HFFc6 (cell line): ENCODE measurements at regions not wholly inside any gene's neighbourhood (a gene's known extent, or its start where the extent isn't known, plus 50 kb on each side); places are given as distances from the start of the nearest gene placed in this dataset.

ENCODE experiments used
- DNase-seq: peaks from one replicate; pipeline ENCODE4 v3.0.0-alpha.2; 2018
- H3K27ac Mint-ChIP-seq: 2 replicates; pipeline ENCODE4 v1.8.0; 2020; ENCODE audit warnings: mild to moderate bottlenecking, mixed read lengths
- H3K27me3 Mint-ChIP-seq: 2 replicates; pipeline ENCODE4 v1.8.0; 2021; ENCODE audit warnings: mild to moderate bottlenecking, moderate library complexity, mixed read lengths; ENCODE audit not compliant: insufficient read depth
- H3K36me3 Mint-ChIP-seq: 2 replicates; pipeline ENCODE4 v1.8.0; 2021; ENCODE audit warnings: low read depth, mixed read lengths
- H3K4me1 Mint-ChIP-seq: 2 replicates; pipeline ENCODE4 v1.8.0; 2020; ENCODE audit warnings: low read depth, mixed read lengths
- H3K4me3 Mint-ChIP-seq: 2 replicates; pipeline ENCODE4 v1.8.0; 2020; ENCODE audit warnings: mild to moderate bottlenecking, moderate library complexity, mixed read lengths
- H3K9me3 Mint-ChIP-seq: 2 replicates; pipeline ENCODE4 v1.8.0; 2020; ENCODE audit warnings: mild to moderate bottlenecking, mixed read lengths
- TF ChIP-seq, protein P1 (sequence below): fragments of 200-600 bp; sonication (generic); IDR thresholded peaks from 2 replicates; pipeline ENCODE4 v1.5.0; 2021; ENCODE audit warnings: antibody characterized with exemption, mild to moderate bottlenecking

GRCh38 chr9:7508516-7508915 lies 291.1 kb downstream of the DMAC1 start:
- no peaks in the 10 kb centered on the region for H3K4me1 Mint-ChIP-seq
- no peaks in the 10 kb centered on the region for H3K27me3 Mint-ChIP-seq
- no peak for DNase-seq
- no peaks in the 10 kb centered on the region for H3K36me3 Mint-ChIP-seq
- TF ChIP-seq, protein P1, sequence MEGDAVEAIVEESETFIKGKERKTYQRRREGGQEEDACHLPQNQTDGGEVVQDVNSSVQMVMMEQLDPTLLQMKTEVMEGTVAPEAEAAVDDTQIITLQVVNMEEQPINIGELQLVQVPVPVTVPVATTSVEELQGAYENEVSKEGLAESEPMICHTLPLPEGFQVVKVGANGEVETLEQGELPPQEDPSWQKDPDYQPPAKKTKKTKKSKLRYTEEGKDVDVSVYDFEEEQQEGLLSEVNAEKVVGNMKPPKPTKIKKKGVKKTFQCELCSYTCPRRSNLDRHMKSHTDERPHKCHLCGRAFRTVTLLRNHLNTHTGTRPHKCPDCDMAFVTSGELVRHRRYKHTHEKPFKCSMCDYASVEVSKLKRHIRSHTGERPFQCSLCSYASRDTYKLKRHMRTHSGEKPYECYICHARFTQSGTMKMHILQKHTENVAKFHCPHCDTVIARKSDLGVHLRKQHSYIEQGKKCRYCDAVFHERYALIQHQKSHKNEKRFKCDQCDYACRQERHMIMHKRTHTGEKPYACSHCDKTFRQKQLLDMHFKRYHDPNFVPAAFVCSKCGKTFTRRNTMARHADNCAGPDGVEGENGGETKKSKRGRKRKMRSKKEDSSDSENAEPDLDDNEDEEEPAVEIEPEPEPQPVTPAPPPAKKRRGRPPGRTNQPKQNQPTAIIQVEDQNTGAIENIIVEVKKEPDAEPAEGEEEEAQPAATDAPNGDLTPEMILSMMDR: no peak
- H3K27ac Mint-ChIP-seq: no peak overlapping the region
- H3K4me3 Mint-ChIP-seq: no peak overlapping the region
- H3K9me3 Mint-ChIP-seq: peaks cover 15% of the 10 kb centered on the region

DNA sequence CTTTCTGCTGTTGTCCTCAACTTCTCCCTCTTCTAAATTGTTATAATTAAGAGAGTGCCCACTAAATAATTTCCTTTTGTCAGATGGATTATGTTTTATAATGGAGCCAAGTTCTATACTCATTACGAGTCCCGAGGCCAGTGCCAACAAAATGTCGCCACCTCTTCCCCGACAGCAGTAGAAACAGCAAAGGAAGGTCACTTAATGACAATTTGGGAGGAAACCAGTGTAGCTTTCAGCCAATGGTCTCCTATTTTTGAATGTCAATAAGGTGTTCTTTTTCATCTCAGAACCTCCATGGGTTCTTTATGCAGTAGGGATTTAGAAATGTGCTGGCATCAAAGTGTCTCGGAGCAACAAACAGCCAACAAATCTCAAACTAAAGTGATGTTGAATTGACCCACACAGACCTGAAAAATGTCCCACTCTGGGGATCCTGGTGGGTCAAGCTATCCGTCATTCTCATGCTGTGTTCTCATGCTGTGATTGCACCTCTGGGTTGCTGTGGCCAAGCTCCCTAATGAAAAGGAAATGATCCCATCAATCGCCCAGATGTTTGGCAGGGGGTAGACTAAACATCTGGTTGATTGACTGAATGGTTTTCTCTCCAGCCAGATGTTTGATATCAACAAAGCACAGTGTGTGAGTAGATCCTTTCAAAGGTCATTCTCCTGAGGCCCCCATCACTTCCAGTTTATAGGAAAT lies 291.9 kb downstream of the DMAC1 start:
- TF ChIP-seq, protein P1: no peak
- Mint-ChIP-seq H3K9me3 (peaks cover 23% of the 10 kb centered on the region), H3K27me3 (no peaks in the 10 kb centered on the region), H3K4me1 (no peaks in the 10 kb centered on the region), H3K27ac (no peak overlapping the region), H3K4me3 (no peak overlapping the region), H3K36me3 (no peaks in the 10 kb centered on the region)
- DNase-seq: no peak

GRCh38 chr9:7507026-7507425 lies 292.6 kb downstream of the DMAC1 start:
- Mint-ChIP-seq H3K4me3 (no peak overlapping the region), H3K36me3 (no peaks in the 10 kb centered on the region), H3K4me1 (no peaks in the 10 kb centered on the region), H3K9me3 (peaks cover 29% of the 10 kb centered on the region), H3K27ac (no peak overlapping the region), H3K27me3 (no peaks in the 10 kb centered on the region)
- TF ChIP-seq, protein P1: no peak
- DNase-seq: no peak

- TF ChIP-seq, protein P1: no peak
Observed at GRCh38 chr9:7500521-7500920, 299.1 kb downstream of the DMAC1 start.

GRCh38 chr9:7491641-7492040 lies 307.9 kb downstream of the DMAC1 start:
- no peak overlapping the region for H3K4me3 Mint-ChIP-seq
- H3K4me1 Mint-ChIP-seq: no peaks in the 10 kb centered on the region
- no peaks in the 10 kb centered on the region for H3K36me3 Mint-ChIP-seq
- TF ChIP-seq, protein P1: no peak
- peaks cover 27% of the 10 kb centered on the region for H3K9me3 Mint-ChIP-seq
- H3K27me3 Mint-ChIP-seq: no peaks in the 10 kb centered on the region
- no peak overlapping the region for H3K27ac Mint-ChIP-seq
- DNase-seq: no peak

More at GRCh38 chr9:7500521-7500920, 299.1 kb downstream of the DMAC1 start:
- H3K4me1 Mint-ChIP-seq: no peaks in the 10 kb centered on the region
- H3K4me3 Mint-ChIP-seq: no peak overlapping the region
- H3K27me3 Mint-ChIP-seq: no peaks in the 10 kb centered on the region
- DNase-seq: no peak
- no peak overlapping the region for H3K27ac Mint-ChIP-seq
- H3K36me3 Mint-ChIP-seq: no peaks in the 10 kb centered on the region
- peaks cover 48% of the 10 kb centered on the region for H3K9me3 Mint-ChIP-seq
